Neural progenitor cell (in vitro differentiated cells): ENCODE measurements at regions not wholly inside any gene's neighbourhood (a gene's known extent, or its start where the extent isn't known, plus 50 kb on each side); places are given as distances from the start of the nearest gene placed in this dataset.
"Not testable (repeated sequence)": the region's sequence is repeated elsewhere in the genome, so short reads cannot be mapped to it uniquely, and the experiment has no call there.

ENCODE experiments used
- DNase-seq: peaks from one replicate; pipeline ENCODE4 v3.0.0-alpha.2; 2016; ENCODE audit warnings: low spot score
- H2AFZ ChIP-seq: fragments of 200-600 bp; sonication (generic); replicated peaks from 2 replicates; pipeline ENCODE4 v1.6.1; 2016; ENCODE audit warnings: antibody characterized with exemption
- H3F3A ChIP-seq: fragments of 200-600 bp; sonication (generic); 2 replicates; pipeline ENCODE4 v1.6.1; 2016; ENCODE audit warnings: antibody characterized with exemption, low read depth
- H3K27ac ChIP-seq: fragments of 200-600 bp; sonication (generic); 2 replicates; pipeline ENCODE4 v1.5.1; 2016; ENCODE audit warnings: mild to moderate bottlenecking
- H3K27me3 ChIP-seq: fragments of 200-600 bp; sonication (generic); 2 replicates; pipeline ENCODE4 v1.6.1; 2016; ENCODE audit warnings: mild to moderate bottlenecking, moderate library complexity
- H3K36me3 ChIP-seq: fragments of 200-600 bp; sonication (generic); 2 replicates; pipeline ENCODE4 v1.5.1; 2016
- H3K4me1 ChIP-seq: fragments of 200-600 bp; sonication (generic); 2 replicates; pipeline ENCODE4 v1.6.1; 2016; ENCODE audit warnings: mixed run types
- H3K4me2 ChIP-seq: fragments of 200-600 bp; sonication (generic); 2 replicates; pipeline ENCODE4 v1.6.1; 2016
- H3K4me3 ChIP-seq: fragments of 200-600 bp; sonication (generic); 2 replicates; pipeline ENCODE4 v1.5.1; 2016
- H3K79me2 ChIP-seq: fragments of 200-600 bp; sonication (generic); 2 replicates; pipeline ENCODE4 v1.6.1; 2016; ENCODE audit warnings: low read depth
- H3K9ac ChIP-seq: fragments of 200-600 bp; sonication (generic); 2 replicates; pipeline ENCODE4 v1.6.1; 2016
- H3K9me3 ChIP-seq: fragments of 200-600 bp; sonication (generic); 2 replicates; pipeline ENCODE4 v1.5.1; 2016; ENCODE audit warnings: low read depth
- H4K20me1 ChIP-seq: fragments of 200-600 bp; sonication (generic); 2 replicates; pipeline ENCODE4 v1.6.1; 2016; ENCODE audit warnings: low read depth
- H3K27ac Mint-ChIP-seq: 3 replicates; pipeline ENCODE4 v1.8.0; 2021; ENCODE audit warnings: mixed read lengths
- H3K27me3 Mint-ChIP-seq: 2 replicates; pipeline ENCODE4 v1.8.0; 2022; ENCODE audit warnings: low read depth, mild to moderate bottlenecking, inconsistent platforms, moderate library complexity, mixed read lengths; ENCODE audit not compliant: insufficient read depth
- H3K36me3 Mint-ChIP-seq: 3 replicates; pipeline ENCODE4 v1.8.0; 2021; ENCODE audit warnings: mixed read lengths
- H3K4me1 Mint-ChIP-seq: 3 replicates; pipeline ENCODE4 v1.8.0; 2021; ENCODE audit warnings: mixed read lengths
- H3K4me3 Mint-ChIP-seq: 3 replicates; pipeline ENCODE4 v1.8.0; 2021; ENCODE audit warnings: mild to moderate bottlenecking, moderate library complexity, mixed read lengths
- H3K9me3 Mint-ChIP-seq: 3 replicates; pipeline ENCODE4 v1.8.0; 2020; ENCODE audit warnings: mixed read lengths
- EZH2 ChIP-seq: fragments of 200-600 bp; sonication (generic); IDR thresholded peaks from 2 replicates; pipeline ENCODE4 v1.6.1; 2017; ENCODE audit warnings: antibody characterized with exemption, mild to moderate bottlenecking, moderate library complexity
- EZH2phosphoT487 ChIP-seq: fragments of 200-600 bp; sonication (generic); IDR thresholded peaks from 2 replicates; pipeline ENCODE4 v1.6.1; 2017; ENCODE audit warnings: antibody characterized with exemption
- TF ChIP-seq, protein P1 (sequence below): fragments of 200-600 bp; sonication (generic); IDR thresholded peaks from 2 replicates; pipeline ENCODE4 v1.5.1; 2017; ENCODE audit warnings: antibody characterized with exemption, mild to moderate bottlenecking

DNA sequence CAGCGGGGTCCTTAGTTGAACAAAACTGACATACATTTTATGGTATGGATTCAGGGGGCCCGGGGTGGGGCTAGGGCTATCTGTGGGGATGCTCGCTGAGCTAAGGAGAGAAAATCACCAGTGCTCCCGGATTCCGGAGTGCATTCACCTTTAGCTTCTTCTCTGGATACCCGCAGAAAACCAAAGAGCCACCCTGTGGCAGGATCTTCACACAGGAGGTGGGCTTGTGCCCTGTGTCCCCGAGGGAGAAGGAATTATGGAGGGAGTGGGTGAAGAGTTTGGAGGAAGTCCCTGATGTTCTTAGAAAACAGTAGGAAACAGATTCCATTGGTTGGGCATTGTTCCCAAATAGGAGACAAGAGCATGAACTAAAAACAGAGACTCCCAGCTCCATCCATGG lies 385.2 kb upstream of the DEFB115 start:
- H4K20me1 ChIP-seq, H3K27ac ChIP-seq, H3K4me2 ChIP-seq, H3K4me3 Mint-ChIP-seq, H3K36me3 Mint-ChIP-seq, H3K27ac Mint-ChIP-seq, DNase-seq, H3K36me3 ChIP-seq, H3K9me3 ChIP-seq, H3K27me3 ChIP-seq, H2AFZ ChIP-seq, H3K79me2 ChIP-seq, H3K9ac ChIP-seq, H3F3A ChIP-seq, H3K27me3 Mint-ChIP-seq, H3K4me3 ChIP-seq, H3K4me1 ChIP-seq, H3K4me1 Mint-ChIP-seq: not testable (repeated sequence)
- peaks cover 80% of the 10 kb centered on the region for H3K9me3 Mint-ChIP-seq

DNA sequence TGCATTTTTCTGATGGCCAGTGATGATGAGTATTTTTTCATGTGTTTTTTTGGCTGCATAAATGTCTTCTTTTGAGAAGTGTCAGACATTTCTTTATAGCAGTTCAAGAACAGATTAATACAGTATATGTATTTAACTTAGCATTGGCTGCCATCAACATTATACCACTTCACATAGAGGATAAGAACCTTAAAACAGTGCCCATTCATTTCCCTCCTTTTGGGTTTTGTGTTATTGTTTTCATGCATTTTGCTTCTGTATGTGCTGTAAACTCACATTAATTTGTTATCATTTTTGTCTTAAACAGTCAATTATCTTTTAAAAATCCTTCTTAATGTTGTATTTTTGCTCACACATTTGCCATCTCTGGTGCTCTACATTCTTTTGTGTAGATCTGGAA lies 381.6 kb upstream of the DEFB115 start:
- not testable (repeated sequence) for H3K27me3 Mint-ChIP-seq, H3K27me3 ChIP-seq, H3K9ac ChIP-seq, DNase-seq, H3K27ac ChIP-seq, H3K36me3 Mint-ChIP-seq, H3K4me3 Mint-ChIP-seq, H3K36me3 ChIP-seq, H3K27ac Mint-ChIP-seq, H2AFZ ChIP-seq, H3K4me1 Mint-ChIP-seq, H3K4me1 ChIP-seq, H3K79me2 ChIP-seq, H4K20me1 ChIP-seq, H3K4me3 ChIP-seq, H3F3A ChIP-seq, H3K4me2 ChIP-seq
- peaks cover 10% of the 10 kb centered on the region for H3K9me3 ChIP-seq
- H3K9me3 Mint-ChIP-seq: peaks cover 67% of the 10 kb centered on the region

DNA sequence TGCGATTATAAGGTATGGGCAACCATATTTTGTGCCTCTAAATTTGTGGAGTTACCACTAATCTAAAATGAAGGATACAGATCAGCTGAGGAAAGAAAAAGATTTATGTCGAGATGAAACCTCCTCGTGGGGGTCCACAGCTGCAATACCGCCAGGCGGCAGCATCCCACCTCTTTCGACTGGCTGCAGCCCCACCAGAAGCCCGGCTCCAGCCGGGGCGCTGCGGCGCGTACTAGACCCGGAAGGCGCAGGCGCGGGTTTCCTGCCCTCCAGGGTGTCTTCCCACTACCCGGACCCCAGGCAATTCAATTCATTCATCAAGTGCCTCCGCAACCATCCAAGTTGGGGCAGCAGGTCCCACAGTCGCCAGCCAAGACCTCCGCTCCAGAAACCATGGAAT lies 366.1 kb upstream of the DEFB115 start:
- not testable (repeated sequence) for H3F3A ChIP-seq, H3K27ac Mint-ChIP-seq, H3K9ac ChIP-seq, H3K4me2 ChIP-seq, H2AFZ ChIP-seq, H3K27me3 Mint-ChIP-seq, H4K20me1 ChIP-seq, H3K27me3 ChIP-seq, H3K4me3 Mint-ChIP-seq, DNase-seq, H3K36me3 Mint-ChIP-seq, H3K4me1 ChIP-seq, H3K9me3 ChIP-seq, H3K36me3 ChIP-seq, H3K27ac ChIP-seq, H3K4me3 ChIP-seq, H3K79me2 ChIP-seq, H3K4me1 Mint-ChIP-seq
- H3K9me3 Mint-ChIP-seq: peaks cover 35% of the 10 kb centered on the region

DNA sequence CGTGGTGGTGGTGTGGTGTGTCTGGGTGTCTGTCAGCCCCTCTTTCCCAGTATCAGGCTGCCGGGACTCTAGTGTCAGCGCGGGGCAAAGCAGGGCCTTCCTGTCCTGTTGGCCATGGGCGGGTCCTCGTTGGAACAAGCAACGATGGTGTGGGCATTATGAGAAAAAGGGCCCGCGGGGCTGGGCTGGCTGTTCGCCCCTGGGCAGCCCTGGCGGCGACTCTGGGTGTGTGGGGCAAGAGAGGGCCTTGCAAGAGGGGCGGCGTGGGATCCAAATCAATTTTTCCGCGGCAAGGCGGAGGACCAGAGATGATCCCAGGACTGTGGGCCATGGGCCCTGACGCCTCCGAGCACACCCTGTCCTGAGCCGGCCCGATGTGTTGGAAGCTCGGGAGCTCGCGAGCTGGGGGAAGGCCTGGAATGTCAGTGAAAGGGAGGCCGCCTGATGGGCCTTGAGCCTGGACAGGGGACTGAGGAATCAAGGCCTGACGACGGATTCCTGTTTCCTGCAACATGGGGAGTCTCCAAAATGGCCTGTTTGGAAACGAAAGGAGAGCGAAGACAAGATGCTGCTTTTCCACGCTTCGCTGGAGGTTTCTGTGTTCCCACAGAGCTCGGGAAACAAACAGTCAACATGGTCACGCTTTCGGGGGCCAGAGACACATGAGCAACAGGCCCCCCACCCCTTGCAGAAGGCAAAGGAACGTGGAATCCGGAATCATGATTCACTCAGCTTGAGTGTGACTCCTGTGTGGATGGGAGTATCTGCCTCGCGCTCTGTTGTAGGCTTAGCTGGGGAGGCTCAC lies 364.7 kb upstream of the DEFB115 start:
- Histone ChIP-seq H4K20me1 (no peaks in the 10 kb centered on the region), H3K9me3 (peaks cover 9% of the 10 kb centered on the region), H3K9ac (no peak overlapping the region), H3K4me2 (no peak overlapping the region), H2AFZ (no peak overlapping the region), H3F3A (no peaks in the 10 kb centered on the region), H3K79me2 (no peaks in the 10 kb centered on the region), H3K27me3 (no peaks in the 10 kb centered on the region), H3K4me1 (no peaks in the 10 kb centered on the region), H3K27ac (no peak overlapping the region), H3K4me3 (no peak overlapping the region), H3K36me3 (no peaks in the 10 kb centered on the region)
- H3K4me3 Mint-ChIP-seq: no peak overlapping the region
- no peaks in the 10 kb centered on the region for H3K36me3 Mint-ChIP-seq
- H3K4me1 Mint-ChIP-seq: no peaks in the 10 kb centered on the region
- no peak for DNase-seq
- no peak overlapping the region for H3K27ac Mint-ChIP-seq
- TF ChIP-seq EZH2phosphoT487 (no peak), EZH2 (no peak)
- TF ChIP-seq, protein P1, sequence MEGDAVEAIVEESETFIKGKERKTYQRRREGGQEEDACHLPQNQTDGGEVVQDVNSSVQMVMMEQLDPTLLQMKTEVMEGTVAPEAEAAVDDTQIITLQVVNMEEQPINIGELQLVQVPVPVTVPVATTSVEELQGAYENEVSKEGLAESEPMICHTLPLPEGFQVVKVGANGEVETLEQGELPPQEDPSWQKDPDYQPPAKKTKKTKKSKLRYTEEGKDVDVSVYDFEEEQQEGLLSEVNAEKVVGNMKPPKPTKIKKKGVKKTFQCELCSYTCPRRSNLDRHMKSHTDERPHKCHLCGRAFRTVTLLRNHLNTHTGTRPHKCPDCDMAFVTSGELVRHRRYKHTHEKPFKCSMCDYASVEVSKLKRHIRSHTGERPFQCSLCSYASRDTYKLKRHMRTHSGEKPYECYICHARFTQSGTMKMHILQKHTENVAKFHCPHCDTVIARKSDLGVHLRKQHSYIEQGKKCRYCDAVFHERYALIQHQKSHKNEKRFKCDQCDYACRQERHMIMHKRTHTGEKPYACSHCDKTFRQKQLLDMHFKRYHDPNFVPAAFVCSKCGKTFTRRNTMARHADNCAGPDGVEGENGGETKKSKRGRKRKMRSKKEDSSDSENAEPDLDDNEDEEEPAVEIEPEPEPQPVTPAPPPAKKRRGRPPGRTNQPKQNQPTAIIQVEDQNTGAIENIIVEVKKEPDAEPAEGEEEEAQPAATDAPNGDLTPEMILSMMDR: no peak
- H3K9me3 Mint-ChIP-seq: peaks cover 26% of the 10 kb centered on the region
- H3K27me3 Mint-ChIP-seq: peaks cover 6% of the 10 kb centered on the region

DNA sequence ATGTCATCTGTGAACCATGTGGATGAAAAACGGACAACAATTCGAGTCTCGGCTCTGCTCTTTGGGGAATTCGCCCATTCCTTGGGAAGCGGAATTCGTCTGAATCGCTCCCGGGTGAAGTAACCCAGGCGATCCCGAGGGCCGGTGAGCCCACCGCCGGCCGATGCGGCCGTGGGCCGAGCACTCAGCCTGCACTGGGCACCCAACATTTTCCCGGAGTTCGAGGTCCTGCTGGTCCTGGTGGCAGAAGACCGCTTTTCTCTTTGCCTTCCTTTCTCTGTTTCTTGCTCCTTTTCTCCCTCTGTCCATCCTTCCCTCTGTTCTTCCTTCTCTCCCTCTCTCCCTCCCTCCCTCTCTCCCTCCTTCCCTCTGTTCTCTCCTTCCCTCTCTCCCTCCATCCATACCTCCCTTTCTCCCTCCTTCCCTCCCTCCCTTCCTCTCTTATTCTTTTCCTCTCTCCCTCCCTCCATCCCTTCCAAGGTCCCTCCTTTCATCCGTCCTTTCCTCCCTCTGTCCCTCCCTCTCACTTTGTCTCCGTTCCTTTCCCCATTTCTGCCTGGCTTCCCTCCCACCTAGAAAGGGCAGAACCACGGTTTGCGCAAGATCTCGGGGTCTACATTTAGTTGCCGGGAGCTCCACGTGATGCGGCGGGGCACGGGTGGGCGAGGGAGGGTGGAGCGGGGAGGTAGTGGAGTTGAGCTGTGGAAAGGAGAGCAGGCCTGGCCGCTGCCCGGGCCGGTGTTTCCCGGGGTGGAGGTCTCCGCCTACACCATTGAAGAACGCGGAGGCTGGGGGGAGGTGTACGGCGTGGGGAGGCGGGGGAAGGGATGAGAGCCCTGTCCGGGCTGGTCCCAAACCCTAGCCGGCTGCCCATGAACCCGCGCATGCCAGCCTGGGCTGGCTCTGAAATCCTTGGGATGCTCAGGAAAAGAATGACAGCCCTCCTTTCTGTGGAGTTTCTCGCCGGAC lies 363.8 kb upstream of the DEFB115 start:
- H3K4me1 ChIP-seq, H4K20me1 ChIP-seq, H3K27me3 Mint-ChIP-seq, H3K4me3 Mint-ChIP-seq, H3K4me3 ChIP-seq, H3K4me1 Mint-ChIP-seq, H3K36me3 Mint-ChIP-seq, H3K9me3 ChIP-seq, H2AFZ ChIP-seq, H3K27ac Mint-ChIP-seq, H3K36me3 ChIP-seq, H3K27ac ChIP-seq, H3K9ac ChIP-seq, DNase-seq, H3K27me3 ChIP-seq, H3K79me2 ChIP-seq, H3K4me2 ChIP-seq, H3F3A ChIP-seq: not testable (repeated sequence)
- peaks cover 26% of the 10 kb centered on the region for H3K9me3 Mint-ChIP-seq

DNA sequence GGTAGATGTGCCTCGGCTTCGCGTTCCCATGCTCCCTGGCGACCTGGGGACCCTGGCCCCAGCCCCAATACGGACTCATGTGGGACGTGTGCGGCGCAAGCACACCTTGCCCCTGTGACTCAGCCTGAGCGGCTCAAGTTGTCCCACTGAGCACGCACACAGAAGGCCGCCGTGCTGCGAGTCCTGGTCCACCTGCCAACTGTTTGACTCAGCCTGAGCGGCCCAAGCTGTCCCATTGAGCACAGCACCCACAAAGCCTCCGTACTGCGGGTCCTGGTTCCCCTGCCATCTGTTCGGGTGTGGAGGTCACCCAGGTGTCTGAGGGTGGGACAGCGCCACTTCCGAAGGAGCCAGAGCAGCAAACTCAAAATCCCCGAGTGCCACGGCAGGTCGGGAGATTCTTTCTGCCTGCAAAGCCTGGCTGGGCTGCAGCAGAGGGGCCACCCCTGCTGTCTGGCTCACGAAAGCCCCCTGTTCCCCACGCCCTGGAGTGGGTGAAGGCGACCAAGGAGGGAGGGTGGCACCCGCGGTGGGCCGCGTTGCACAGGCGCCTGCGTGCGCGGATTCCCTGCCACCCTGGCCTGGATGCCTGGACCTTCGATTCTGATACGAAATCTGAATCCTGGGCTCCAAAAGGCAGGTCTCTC lies 362.6 kb upstream of the DEFB115 start:
- not testable (repeated sequence) for H3K4me2 ChIP-seq, H3K4me1 Mint-ChIP-seq, H3K9ac ChIP-seq, H3K27me3 ChIP-seq, H3K79me2 ChIP-seq, H3K27ac ChIP-seq, H3K9me3 ChIP-seq, H3K27me3 Mint-ChIP-seq, H2AFZ ChIP-seq, H3K4me3 ChIP-seq, H3K4me1 ChIP-seq, H3K4me3 Mint-ChIP-seq, H4K20me1 ChIP-seq, H3K36me3 Mint-ChIP-seq, DNase-seq, H3K27ac Mint-ChIP-seq, H3K36me3 ChIP-seq, H3F3A ChIP-seq
- peaks cover 27% of the 10 kb centered on the region for H3K9me3 Mint-ChIP-seq

DNA sequence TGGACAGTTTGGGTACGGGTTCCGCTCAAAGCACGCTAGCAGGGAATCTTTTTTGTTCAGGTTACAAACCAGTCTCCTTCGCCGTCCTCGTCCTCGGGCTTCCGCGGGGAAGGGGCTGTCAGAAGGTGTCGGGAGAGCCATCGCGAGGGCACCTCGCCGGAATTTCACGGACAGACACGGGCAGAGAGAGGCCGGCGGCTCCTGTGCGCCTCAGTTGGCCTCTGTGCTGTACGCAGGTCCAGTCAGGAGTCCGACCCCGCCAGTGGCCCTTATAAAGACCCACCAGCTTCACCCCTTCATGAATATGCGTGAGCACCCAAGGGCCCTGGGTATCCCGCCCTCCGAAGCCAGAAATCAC lies 362.1 kb upstream of the DEFB115 start:
- H3K79me2 ChIP-seq, H3K36me3 ChIP-seq, H3K27me3 Mint-ChIP-seq, H3K9me3 ChIP-seq, H3K9ac ChIP-seq, H3K27ac Mint-ChIP-seq, H3K4me2 ChIP-seq, H3K27me3 ChIP-seq, H3K4me1 ChIP-seq, DNase-seq, H3K27ac ChIP-seq, H3K36me3 Mint-ChIP-seq, H3F3A ChIP-seq, H3K4me1 Mint-ChIP-seq, H4K20me1 ChIP-seq, H3K4me3 ChIP-seq, H2AFZ ChIP-seq, H3K4me3 Mint-ChIP-seq: not testable (repeated sequence)
- H3K9me3 Mint-ChIP-seq: peaks cover 27% of the 10 kb centered on the region
